ENCODE measurements at regions not wholly inside any gene's neighbourhood (a gene's known extent, or its start where the extent isn't known, plus 50 kb on each side); places are given as distances from the start of the nearest gene placed in this dataset.

DNA sequence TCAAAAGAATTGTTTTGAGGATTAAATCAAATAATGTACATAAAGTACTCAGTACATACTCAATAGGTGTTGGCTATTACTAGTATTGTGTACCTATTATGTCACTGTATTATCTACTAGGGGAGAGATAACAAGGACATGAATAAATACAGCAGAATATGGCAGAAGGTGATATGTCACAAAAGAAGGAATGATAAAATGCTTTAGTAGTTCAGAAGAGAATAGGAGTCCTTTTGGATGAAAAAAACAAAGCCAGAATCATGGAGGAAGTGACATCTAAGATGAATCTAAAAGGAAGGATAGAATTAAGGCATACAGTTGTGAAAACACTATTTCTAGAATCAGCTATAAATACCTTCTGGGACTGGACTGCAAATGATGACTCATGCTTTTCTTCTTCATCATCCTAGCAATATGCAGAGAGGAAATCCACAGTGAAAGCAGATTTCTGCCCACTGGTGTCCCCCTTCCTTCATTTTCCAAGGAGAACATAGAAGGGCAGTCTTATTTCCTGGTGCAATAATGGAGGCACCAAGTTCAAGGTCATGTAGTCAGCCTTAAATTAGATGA lies 98.7 kb downstream of the GLUD2 start:
- H3K4me3 ChIP-seq (ENCODE audit: low read depth, poor library complexity, severe bottlenecking): no peak overlapping the region
- no peak for DNase-seq (ENCODE audit: low spot score in 2 of 2)
- intact Hi-C loops (cut with DNase I; ENCODE audit: low total_unique reads): no loop called here
- TF ChIP-seq, protein P1, sequence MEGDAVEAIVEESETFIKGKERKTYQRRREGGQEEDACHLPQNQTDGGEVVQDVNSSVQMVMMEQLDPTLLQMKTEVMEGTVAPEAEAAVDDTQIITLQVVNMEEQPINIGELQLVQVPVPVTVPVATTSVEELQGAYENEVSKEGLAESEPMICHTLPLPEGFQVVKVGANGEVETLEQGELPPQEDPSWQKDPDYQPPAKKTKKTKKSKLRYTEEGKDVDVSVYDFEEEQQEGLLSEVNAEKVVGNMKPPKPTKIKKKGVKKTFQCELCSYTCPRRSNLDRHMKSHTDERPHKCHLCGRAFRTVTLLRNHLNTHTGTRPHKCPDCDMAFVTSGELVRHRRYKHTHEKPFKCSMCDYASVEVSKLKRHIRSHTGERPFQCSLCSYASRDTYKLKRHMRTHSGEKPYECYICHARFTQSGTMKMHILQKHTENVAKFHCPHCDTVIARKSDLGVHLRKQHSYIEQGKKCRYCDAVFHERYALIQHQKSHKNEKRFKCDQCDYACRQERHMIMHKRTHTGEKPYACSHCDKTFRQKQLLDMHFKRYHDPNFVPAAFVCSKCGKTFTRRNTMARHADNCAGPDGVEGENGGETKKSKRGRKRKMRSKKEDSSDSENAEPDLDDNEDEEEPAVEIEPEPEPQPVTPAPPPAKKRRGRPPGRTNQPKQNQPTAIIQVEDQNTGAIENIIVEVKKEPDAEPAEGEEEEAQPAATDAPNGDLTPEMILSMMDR (IDR thresholded peaks at IDR 0.05): no peak
- TF ChIP-seq POLR2A (IDR thresholded peaks at IDR 0.05): no peak

DNA sequence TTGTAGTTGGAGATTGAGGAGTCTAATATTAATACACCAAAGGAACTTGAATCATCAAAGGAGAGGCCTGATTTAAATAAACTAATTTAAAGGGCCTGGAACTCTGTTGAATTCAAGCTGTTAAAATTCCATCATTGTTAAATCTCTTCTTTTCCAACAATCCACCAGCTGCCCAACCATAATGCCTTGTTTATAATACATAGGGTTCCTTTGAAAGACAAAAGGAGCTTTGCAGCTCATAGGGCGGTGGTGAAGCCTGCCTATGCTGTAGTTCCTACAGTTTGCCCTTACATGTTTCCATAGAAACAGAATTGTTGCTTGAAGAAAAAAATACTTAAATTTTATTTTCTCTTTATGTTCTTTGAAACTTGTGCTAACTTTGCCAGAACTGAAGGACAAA lies 102.8 kb downstream of the GLUD2 start:
- TF ChIP-seq, protein P1 (IDR thresholded peaks at IDR 0.05): no peak
- no peak for TF ChIP-seq POLR2A (IDR thresholded peaks at IDR 0.05)
- no peak for DNase-seq (ENCODE audit: low spot score in 2 of 2)
- intact Hi-C loops (cut with DNase I; ENCODE audit: low total_unique reads): no loop called here
- H3K4me3 ChIP-seq (ENCODE audit: low read depth, poor library complexity, severe bottlenecking): no peak overlapping the region
- 43 to 75% methylated on average over 1 of the region's 1 CpG for WGBS, 2 donors

DNA sequence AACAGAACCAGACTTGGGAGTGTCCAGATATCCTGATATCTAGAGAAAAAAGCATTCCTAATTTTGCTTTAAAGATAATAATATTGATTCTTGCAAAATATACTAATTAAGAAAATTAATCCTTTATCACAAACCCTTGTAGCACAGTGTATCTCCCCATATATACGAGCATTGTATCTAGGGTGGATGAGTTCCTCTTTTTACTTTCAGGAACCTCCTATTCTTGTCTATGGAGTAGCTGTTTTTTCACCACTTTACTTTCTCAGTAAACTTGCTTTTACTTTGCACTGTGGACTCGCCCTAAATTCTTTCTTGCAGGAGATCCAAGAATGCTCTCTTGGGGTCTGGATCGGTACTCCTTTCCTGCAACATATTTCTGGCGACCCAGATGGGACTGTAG lies 103.9 kb downstream of the GLUD2 start:
- TF ChIP-seq POLR2A (IDR thresholded peaks at IDR 0.05): no peak
- TF ChIP-seq, protein P1 (IDR thresholded peaks at IDR 0.05): no peak
- H3K4me3 ChIP-seq (ENCODE audit: low read depth, poor library complexity, severe bottlenecking): no peak overlapping the region
- 76 to 79% methylated on average over 4 of the region's 4 CpGs for WGBS, 2 donors
- DNase-seq (ENCODE audit: low spot score in 2 of 2): no peak
- intact Hi-C loops (cut with DNase I; ENCODE audit: low total_unique reads): no loop called here

DNA sequence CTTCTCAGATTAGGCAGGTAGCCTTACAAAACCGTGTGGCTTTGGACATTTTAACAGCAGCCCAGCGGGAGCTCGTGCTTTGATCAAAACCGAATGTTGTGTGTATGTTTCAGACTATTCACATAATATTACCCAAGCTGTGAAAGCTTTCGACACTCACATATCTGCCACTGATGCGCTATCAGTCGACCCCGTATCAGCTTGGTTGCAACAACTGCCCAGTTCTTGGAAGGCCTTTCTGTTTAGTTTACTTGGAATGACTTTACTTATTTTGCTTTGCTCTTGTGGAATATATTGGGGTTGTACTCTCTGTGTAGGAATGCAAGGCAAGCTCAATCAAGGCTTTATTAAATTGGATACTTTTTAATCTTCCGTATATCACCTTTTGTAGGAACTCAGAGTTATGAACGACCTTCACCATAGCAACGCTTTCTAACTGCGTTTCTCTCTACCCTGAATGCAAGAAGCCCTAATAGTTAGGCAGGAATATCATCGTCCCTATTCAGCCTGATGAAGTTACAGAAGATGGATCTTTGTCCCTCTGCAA lies 107.5 kb downstream of the GLUD2 start:
- H3K4me3 ChIP-seq (ENCODE audit: low read depth, poor library complexity, severe bottlenecking): no peak overlapping the region
- intact Hi-C loops (cut with DNase I; ENCODE audit: low total_unique reads): no loop called here
- WGBS, 2 donors: 80 to 90% methylated on average over 13 of the region's 13 CpGs

DNA sequence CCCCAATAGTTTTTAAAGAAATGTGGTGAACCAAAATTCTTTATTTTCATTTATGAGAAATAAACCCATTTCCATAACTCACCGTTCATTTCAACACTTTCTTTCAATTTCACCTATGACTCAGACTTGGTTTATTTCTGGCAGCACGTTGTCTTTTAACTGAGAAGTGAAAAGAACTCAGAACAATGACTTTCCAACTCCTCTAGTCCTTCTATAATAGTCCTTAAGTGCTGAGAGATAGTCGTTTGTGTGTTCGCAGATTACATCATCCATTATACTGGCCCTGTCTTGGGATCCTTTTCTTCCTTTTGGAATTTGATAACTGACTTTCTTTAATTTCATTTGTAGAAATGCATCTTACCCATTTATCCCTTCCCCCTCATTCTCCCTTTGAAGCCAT lies 113.6 kb downstream of the GLUD2 start:
- WGBS, 2 donors: 27 to 29% methylated on average over 4 of the region's 4 CpGs
- H3K4me3 ChIP-seq (ENCODE audit: low read depth, poor library complexity, severe bottlenecking): no peak overlapping the region
- intact Hi-C loops (cut with DNase I; ENCODE audit: low total_unique reads): no loop called here
- no peak for DNase-seq (ENCODE audit: low spot score in 2 of 2)
- TF ChIP-seq, protein P1 (IDR thresholded peaks at IDR 0.05): no peak
- no peak for TF ChIP-seq POLR2A (IDR thresholded peaks at IDR 0.05)

More for the DNA sequence above, 107.5 kb downstream of the GLUD2 start:
- TF ChIP-seq, protein P1 (IDR thresholded peaks at IDR 0.05): no peak
- TF ChIP-seq POLR2A (IDR thresholded peaks at IDR 0.05): no peak
- no peak for DNase-seq (ENCODE audit: low spot score in 2 of 2)

DNA sequence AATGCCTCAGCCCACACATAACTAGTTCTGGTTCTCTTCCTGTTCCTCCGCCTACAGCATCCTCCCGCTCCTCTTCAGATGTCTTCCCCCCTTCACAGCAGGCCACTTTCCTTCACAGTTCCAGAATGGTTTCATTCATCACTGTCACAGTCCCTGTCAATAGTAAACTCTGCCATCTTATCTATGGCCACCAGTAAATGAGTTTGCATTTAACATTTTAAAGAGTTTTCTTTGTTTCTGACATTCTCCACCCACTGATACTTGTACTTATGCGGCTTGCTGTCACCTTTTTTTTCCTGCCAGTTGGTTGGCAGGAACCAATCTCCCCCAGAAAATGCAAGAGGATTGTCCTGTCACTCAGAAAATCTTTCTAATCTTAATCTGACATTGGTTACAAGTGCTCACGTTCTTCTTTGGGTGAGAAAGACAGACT lies 114.1 kb downstream of the GLUD2 start:
- 50 to 52% methylated on average over 4 of the region's 4 CpGs for WGBS, 2 donors
- no peak for TF ChIP-seq POLR2A (IDR thresholded peaks at IDR 0.05)
- TF ChIP-seq, protein P1 (IDR thresholded peaks at IDR 0.05): no peak
- no peak for DNase-seq (ENCODE audit: low spot score in 2 of 2)
- intact Hi-C loops (cut with DNase I; ENCODE audit: low total_unique reads): no loop called here
- no peak overlapping the region for H3K4me3 ChIP-seq (ENCODE audit: low read depth, poor library complexity, severe bottlenecking)
